ENCODE measurements at regions not wholly inside any gene's neighbourhood (a gene's known extent, or its start where the extent isn't known, plus 50 kb on each side); places are given as distances from the start of the nearest gene placed in this dataset.
"Not testable (repeated sequence)": the region's sequence is repeated elsewhere in the genome, so short reads cannot be mapped to it uniquely, and the experiment has no call there.

- no peak for DNase-seq
Measured at GRCh38 chr10:33100781-33101391, 142.9 kb upstream of the ITGB1 start.

GRCh38 chr10:33099748-33100147, 141.7 kb upstream of the ITGB1 start:
- DNase-seq, result no peak

GRCh38 chr10:33098951-33099663, 141.1 kb upstream of the ITGB1 start:
- DNase-seq, result no peak

- DNase-seq, result no peak
Measured at GRCh38 chr10:33095867-33096815, 138.1 kb upstream of the ITGB1 start.

GRCh38 chr10:33094263-33095051, 136.4 kb upstream of the ITGB1 start:
- DNase-seq, result no peak

GRCh38 chr10:33093362-33093761, 135.3 kb upstream of the ITGB1 start:
- DNase-seq, result no peak

- no peak for DNase-seq
Measured at GRCh38 chr10:33092596-33092995, 134.6 kb upstream of the ITGB1 start.

GRCh38 chr10:33091201-33091600, 133.2 kb upstream of the ITGB1 start:
- DNase-seq, result no peak

- DNase-seq, result no peak
Measured at GRCh38 chr10:33088990-33089389, 131.0 kb upstream of the ITGB1 start.

- no peak for DNase-seq
Measured at GRCh38 chr10:33087922-33088321, 129.9 kb upstream of the ITGB1 start.

GRCh38 chr10:33087152-33087551, 129.1 kb upstream of the ITGB1 start:
- DNase-seq, result no peak

- no peak for DNase-seq
Measured at GRCh38 chr10:33086100-33086499, 128.1 kb upstream of the ITGB1 start.

GRCh38 chr10:33085313-33085833, 127.3 kb upstream of the ITGB1 start:
- no peak for DNase-seq

GRCh38 chr10:33084453-33084852, 126.4 kb upstream of the ITGB1 start:
- DNase-seq, result no peak

- DNase-seq, result no peak
Measured at GRCh38 chr10:33082373-33082895, 124.4 kb upstream of the ITGB1 start.

- DNase-seq, result not testable (repeated sequence)
Measured at GRCh38 chr10:33080467-33080866, 122.4 kb upstream of the ITGB1 start.

GRCh38 chr10:33074443-33074842, 116.4 kb upstream of the ITGB1 start:
- no peak for DNase-seq

- DNase-seq, result no peak
Measured at GRCh38 chr10:33073641-33074415, 115.8 kb upstream of the ITGB1 start.

- DNase-seq, result no peak
Measured at GRCh38 chr10:33071857-33072256, 113.8 kb upstream of the ITGB1 start.

GRCh38 chr10:33070101-33070500, 112.1 kb upstream of the ITGB1 start:
- DNase-seq, result no peak

- DNase-seq, result no peak
Measured at GRCh38 chr10:33067917-33068316, 109.9 kb upstream of the ITGB1 start.

Measured in activated CD4-positive, alpha-beta T cell treated with anti-CD3 and anti-CD28 coated beads for 1 hour (primary cell).